NT2/D1 (cell line): ENCODE measurements at regions not wholly inside any gene's neighbourhood (a gene's known extent, or its start where the extent isn't known, plus 50 kb on each side); places are given as distances from the start of the nearest gene placed in this dataset.

Experiments
- SUZ12 ChIP-seq: IDR thresholded peaks from 2 replicates; pipeline ENCODE4 v1.6.1; 2011; ENCODE audit not compliant: insufficient read length, insufficient read depth; ENCODE audit errors: extremely low read depth
- YY1 ChIP-seq: IDR thresholded peaks from 2 replicates; pipeline ENCODE4 v1.6.1; 2011; ENCODE audit not compliant: insufficient read length, insufficient read depth
- ZNF274 ChIP-seq: IDR thresholded peaks from 2 replicates; pipeline ENCODE4 v1.6.1; 2011; ENCODE audit warnings: mild to moderate bottlenecking, low read depth, low read length

- TF ChIP-seq YY1, result no peak
- TF ChIP-seq ZNF274, result no peak
- no peak for TF ChIP-seq SUZ12
Observed at GRCh38 chr1:218750216-218750970, 405.3 kb downstream of the TGFB2 start.
